Endothelial cell of umbilical vein (primary cell): ENCODE measurements at regions not wholly inside any gene's neighbourhood (a gene's known extent, or its start where the extent isn't known, plus 50 kb on each side); places are given as distances from the start of the nearest gene placed in this dataset.

Experiments
- BruUV-seq: library from RNA; stranded (reverse); fragments of 400-500 nt; replicated peaks from 2 replicates; lab custom pipeline; 2021; lab: Mats Ljungman, UMichigan
- CTCF ChIA-PET: fragments of 300-600, 350-600 bp; sonication (Branson Sonifier 250); formaldehyde crosslinking; loops from one replicate; lab custom pipeline; 2021; ENCODE audit warnings: antibody characterized with exemption, inconsistent platforms; lab: Charles Lee
- POLR2A ChIA-PET: fragments of 300-600, 350-600 bp; sonication (Branson Sonifier 250); formaldehyde crosslinking; loops from one replicate; lab custom pipeline; 2021; ENCODE audit warnings: antibody characterized with exemption, inconsistent platforms; lab: Charles Lee
- DNase-seq: peaks from one replicate; pipeline ENCODE4 v3.0.0-alpha.2; 2011; ENCODE audit warnings: low read depth, low spot score
- FAIRE-seq: peaks from 2 replicates; lab custom pipeline; 2011; peaks lifted over from hg19 to GRCh38; lab: Jason Lieb, UNC
- H2AFZ ChIP-seq: 2 replicates; pipeline ENCODE4 v1.6.0; 2012; ENCODE audit warnings: low read depth, low read length, control low read depth, inconsistent platforms
- H3K27ac ChIP-seq: 2 replicates; pipeline ENCODE4 v1.5.1; 2011; ENCODE audit warnings: low read depth, mild to moderate bottlenecking, control low read depth, low read length, moderate library complexity; ENCODE audit not compliant: insufficient read depth
- H3K27me3 ChIP-seq, 2 experiments: 2 replicates each; pipeline versions ENCODE4 v1.6.0 to v1.6.1; 2011; ENCODE audit warnings: low read length in 2 of 2, mixed read lengths in 1 of 2; ENCODE audit not compliant: control insufficient read depth in 2 of 2, insufficient read depth in 2 of 2
- H3K36me3 ChIP-seq, 2 experiments: 2 replicates in 1 of 2; 3 replicates in 1 of 2; pipeline ENCODE4 v1.5.1; 2011; ENCODE audit warnings: low read length in 2 of 2, mild to moderate bottlenecking in 1 of 2, moderate library complexity in 1 of 2; ENCODE audit not compliant: control insufficient read depth in 2 of 2, insufficient read depth in 2 of 2; ENCODE audit errors: extremely low read depth in 1 of 2
- H3K4me1 ChIP-seq: 3 replicates; pipeline ENCODE4 v1.5.1; 2011; ENCODE audit warnings: mild to moderate bottlenecking, low read length; ENCODE audit not compliant: control insufficient read depth, insufficient read depth; ENCODE audit errors: extremely low read depth
- H3K4me2 ChIP-seq: 2 replicates; pipeline ENCODE4 v1.6.1; 2011; ENCODE audit warnings: low read length, control low read depth, mixed read lengths; ENCODE audit not compliant: insufficient read depth
- H3K4me3 ChIP-seq, 3 experiments: fragments of 200-600 bp in 1 of 3; sonication (generic), shearing (Covaris generic) in 1 of 3; replicated peaks in 1 of 3; 2 replicates each; pipeline ENCODE4 v1.5.1; 2011 to 2016; ENCODE audit warnings: control low read depth in 3 of 3, low read length in 3 of 3, mild to moderate bottlenecking in 2 of 3, inconsistent platforms in 1 of 3, low read depth in 1 of 3, moderate library complexity in 1 of 3; ENCODE audit not compliant: insufficient read depth in 1 of 3
- H3K79me2 ChIP-seq: 2 replicates; pipeline ENCODE4 v1.6.0; 2012; ENCODE audit warnings: low read length, inconsistent platforms; ENCODE audit not compliant: control insufficient read depth, insufficient read depth
- H3K9ac ChIP-seq: replicated peaks from 2 replicates; pipeline ENCODE3; 2011; ENCODE audit warnings: low read length, control low read depth; ENCODE audit not compliant: insufficient read depth; ENCODE audit errors: extremely low read depth
- H3K9me1 ChIP-seq: replicated peaks from 3 replicates; pipeline ENCODE4 v1.6.0; 2011; ENCODE audit warnings: mild to moderate bottlenecking, low read length; ENCODE audit not compliant: control insufficient read depth, insufficient read depth; ENCODE audit errors: extremely low read depth
- H3K9me3 ChIP-seq: replicated peaks from 2 replicates; pipeline ENCODE4 v1.5.1; 2012; ENCODE audit warnings: low read length, inconsistent platforms; ENCODE audit not compliant: control insufficient read depth, insufficient read depth
- H4K20me1 ChIP-seq: replicated peaks from 2 replicates; pipeline ENCODE3; 2011; ENCODE audit warnings: mild to moderate bottlenecking, low read length; ENCODE audit not compliant: control insufficient read depth, insufficient read depth; ENCODE audit errors: extremely low read depth
- EZH2 ChIP-seq: IDR thresholded peaks from 2 replicates; pipeline ENCODE4 v1.6.1; 2012; ENCODE audit warnings: borderline replicate concordance, low read depth, mild to moderate bottlenecking, moderate library complexity, low read length, inconsistent platforms; ENCODE audit not compliant: severe bottlenecking
- FOS ChIP-seq: IDR thresholded peaks from 2 replicates; pipeline ENCODE4 v1.6.1; 2011; ENCODE audit warnings: mild to moderate bottlenecking, low read length, moderate library complexity, borderline replicate concordance; ENCODE audit not compliant: insufficient read depth
- GATA2 ChIP-seq: IDR thresholded peaks from 2 replicates; pipeline ENCODE4 v1.7.0; 2011; ENCODE audit warnings: low read depth, mild to moderate bottlenecking, moderate library complexity, mixed read lengths, low read length; ENCODE audit not compliant: insufficient read length, insufficient read depth
- JUN ChIP-seq: IDR thresholded peaks from 2 replicates; pipeline ENCODE4 v1.6.1; 2011; ENCODE audit warnings: borderline replicate concordance, low read depth; ENCODE audit not compliant: insufficient read length, insufficient read depth
- MYC ChIP-seq: IDR thresholded peaks from one replicate; pipeline ENCODE4 v1.6.1; 2011; ENCODE audit warnings: mild to moderate bottlenecking, low read depth, low read length
- POLR2A ChIP-seq: IDR thresholded peaks from 2 replicates; pipeline ENCODE4 v1.6.1; 2012; ENCODE audit warnings: low read depth, mild to moderate bottlenecking, control low read depth, low read length
- POLR2AphosphoS5 ChIP-seq: IDR thresholded peaks from 2 replicates; pipeline ENCODE4 v1.6.1; 2012; ENCODE audit warnings: low read depth, mild to moderate bottlenecking, control low read depth, low read length, moderate library complexity; ENCODE audit not compliant: insufficient read depth
- dilution Hi-C: fragments of 300-500 bp; cut with MboI; formaldehyde crosslinking; loops from one replicate; pipeline ENCODE4 v1.15.0; 2019; ENCODE audit warnings: low sequenced_read_pairs; ENCODE audit not compliant: extremely low pct_ligation_motif_present
- intact Hi-C: fragments of 100-400 bp; cut with micrococcal nuclease; formaldehyde crosslinking; loops from one replicate; pipeline ENCODE4 v1.10.0; 2022
- TF ChIP-seq, protein P1 (sequence below), 2 donors: IDR thresholded peaks; 1 replicate in 1 of 2; 2 replicates in 1 of 2; pipeline ENCODE4 v1.5.1; 2011; ENCODE audit warnings: low read length in 2 of 2, mild to moderate bottlenecking in 2 of 2, moderate library complexity in 2 of 2, control low read depth in 1 of 2, inconsistent platforms in 1 of 2, low read depth in 1 of 2; ENCODE audit not compliant: insufficient read depth in 1 of 2; ENCODE audit errors: extremely low read depth in 1 of 2
- TF ChIP-seq, protein P2 (sequence below): IDR thresholded peaks from 2 replicates; pipeline ENCODE4 v1.6.1; 2011; ENCODE audit not compliant: insufficient read depth, insufficient read length

GRCh38 chr4:136927172-136927571, 605.1 kb downstream of the PCDH18 start:
- Histone ChIP-seq H3K4me3 (no peak overlapping the region), H3K27me3 (no peaks in the 10 kb centered on the region), H3K4me2 (no peak overlapping the region), H3K9ac (no peak overlapping the region), H3K4me1 (no peaks in the 10 kb centered on the region), H3K9me1 (no peaks in the 10 kb centered on the region), H3K9me3 (no peaks in the 10 kb centered on the region), H3K79me2 (no peaks in the 10 kb centered on the region), H2AFZ (no peak overlapping the region), H3K27ac (no peak overlapping the region), H4K20me1 (no peaks in the 10 kb centered on the region), H3K36me3 (no peaks in the 10 kb centered on the region)
- BruUV-seq: no TSS peak
- FAIRE-seq (no peak), DNase-seq (no peak)
- ChIA-PET CTCF (no interaction called here), POLR2A (no interaction called here)
- dilution Hi-C loops (no loop called here), intact Hi-C loops (no loop called here)
- TF ChIP-seq JUN (no peak), FOS (no peak), POLR2AphosphoS5 (no peak), POLR2A (no peak), GATA2 (no peak), MYC (no peak), EZH2 (no peak)
- TF ChIP-seq, protein P1, sequence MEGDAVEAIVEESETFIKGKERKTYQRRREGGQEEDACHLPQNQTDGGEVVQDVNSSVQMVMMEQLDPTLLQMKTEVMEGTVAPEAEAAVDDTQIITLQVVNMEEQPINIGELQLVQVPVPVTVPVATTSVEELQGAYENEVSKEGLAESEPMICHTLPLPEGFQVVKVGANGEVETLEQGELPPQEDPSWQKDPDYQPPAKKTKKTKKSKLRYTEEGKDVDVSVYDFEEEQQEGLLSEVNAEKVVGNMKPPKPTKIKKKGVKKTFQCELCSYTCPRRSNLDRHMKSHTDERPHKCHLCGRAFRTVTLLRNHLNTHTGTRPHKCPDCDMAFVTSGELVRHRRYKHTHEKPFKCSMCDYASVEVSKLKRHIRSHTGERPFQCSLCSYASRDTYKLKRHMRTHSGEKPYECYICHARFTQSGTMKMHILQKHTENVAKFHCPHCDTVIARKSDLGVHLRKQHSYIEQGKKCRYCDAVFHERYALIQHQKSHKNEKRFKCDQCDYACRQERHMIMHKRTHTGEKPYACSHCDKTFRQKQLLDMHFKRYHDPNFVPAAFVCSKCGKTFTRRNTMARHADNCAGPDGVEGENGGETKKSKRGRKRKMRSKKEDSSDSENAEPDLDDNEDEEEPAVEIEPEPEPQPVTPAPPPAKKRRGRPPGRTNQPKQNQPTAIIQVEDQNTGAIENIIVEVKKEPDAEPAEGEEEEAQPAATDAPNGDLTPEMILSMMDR (IDR thresholded peaks at IDR 0.05; ENCODE audit: extremely low read depth in 1 of 2, insufficient read depth in 1 of 2, low read depth in 1 of 2, low read length in 2 of 2): no peak
- TF ChIP-seq, protein P2, sequence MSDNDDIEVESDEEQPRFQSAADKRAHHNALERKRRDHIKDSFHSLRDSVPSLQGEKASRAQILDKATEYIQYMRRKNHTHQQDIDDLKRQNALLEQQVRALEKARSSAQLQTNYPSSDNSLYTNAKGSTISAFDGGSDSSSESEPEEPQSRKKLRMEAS: no peak
